ENCODE measurements at regions not wholly inside any gene's neighbourhood (a gene's known extent, or its start where the extent isn't known, plus 50 kb on each side); places are given as distances from the start of the nearest gene placed in this dataset.

- no peaks in the 10 kb centered on the region for H3K27me3 ChIP-seq (ENCODE audit: control insufficient read depth, insufficient read depth, low read length)
- BruUV-seq (replicated peaks): no TSS peak
- ATAC-seq (ENCODE audit: low read depth): no peak
- no peak overlapping the region for H2AK9ac ChIP-seq (replicated peaks; ENCODE audit: low read depth, low read length, poor library complexity)
- no peak overlapping the region for H3K4ac ChIP-seq (ENCODE audit: low read depth, low read length)
- no peaks in the 10 kb centered on the region for H3K4me1 ChIP-seq (ENCODE audit: control insufficient read depth, insufficient read depth, low read length)
- no peak overlapping the region for H3K27ac ChIP-seq (ENCODE audit: insufficient read depth, low read length)
- no peaks in the 10 kb centered on the region for H3K79me1 ChIP-seq (ENCODE audit: low read depth in 1 of 2, low read length in 2 of 2)
- H2BK120ac ChIP-seq (ENCODE audit: low read depth, low read length): no peak overlapping the region
- H4K20me1 ChIP-seq (ENCODE audit: insufficient read depth, low read length): no peaks in the 10 kb centered on the region
- H2AK5ac ChIP-seq (ENCODE audit: low read depth, low read length): no peak overlapping the region
- no peak overlapping the region for H3K23ac ChIP-seq (ENCODE audit: low read depth, low read length)
- no peaks in the 10 kb centered on the region for H3K9me1 ChIP-seq (ENCODE audit: insufficient read depth, low read length)
- H2AFZ ChIP-seq (replicated peaks; ENCODE audit: low read length, poor library complexity): no peak overlapping the region
- H2BK5ac ChIP-seq (ENCODE audit: low read depth, low read length, poor library complexity, severe bottlenecking): no peak overlapping the region
- no peaks in the 10 kb centered on the region for H3K36me3 ChIP-seq (ENCODE audit: control insufficient read depth, insufficient read depth, low read length)
- no peak overlapping the region for H4K8ac ChIP-seq (ENCODE audit: low read depth in 2 of 2, low read length in 2 of 2)
- H3K56ac ChIP-seq (ENCODE audit: extremely low read depth, insufficient read depth, low read length): no peak overlapping the region
- H4K5ac ChIP-seq (ENCODE audit: low read depth, low read length): no peak overlapping the region
- no peak overlapping the region for H3K14ac ChIP-seq (replicated peaks; ENCODE audit: low read depth, low read length)
- H3K18ac ChIP-seq (ENCODE audit: low read depth, low read length): no peak overlapping the region
- no peak overlapping the region for H3K4me3 ChIP-seq (ENCODE audit: insufficient read depth, low read depth, low read length)
- TF ChIP-seq ELK1 (IDR thresholded peaks at IDR 0.05; ENCODE audit: borderline replicate concordance, low read depth, low read length) (no peak), POLR2A (IDR thresholded peaks at IDR 0.05; ENCODE audit: low read depth, low read length) (no peak), RCOR1 (IDR thresholded peaks at IDR 0.05; ENCODE audit: insufficient replicate concordance, low read length) (no peak), MAFK (IDR thresholded peaks at IDR 0.05; ENCODE audit: low read depth, low read length) (no peak), RAD21 (IDR thresholded peaks at IDR 0.05; ENCODE audit: low read length) (no peak), BHLHE40 (IDR thresholded peaks at IDR 0.05; ENCODE audit: low read depth, low read length) (no peak), RFX5 (IDR thresholded peaks at IDR 0.05; ENCODE audit: low read depth, low read length) (no peak), SMC3 (IDR thresholded peaks at IDR 0.05; ENCODE audit: low read depth, low read length) (no peak), USF2 (IDR thresholded peaks at IDR 0.05; ENCODE audit: low read depth, low read length) (no peak), MXI1 (IDR thresholded peaks at IDR 0.05; ENCODE audit: borderline replicate concordance, low read depth, low read length) (no peak), MAZ (IDR thresholded peaks at IDR 0.05; ENCODE audit: borderline replicate concordance, low read depth, low read length) (no peak), CHD1 (IDR thresholded peaks at IDR 0.05; ENCODE audit: low read depth, low read length) (no peak), FOS (IDR thresholded peaks at IDR 0.05; ENCODE audit: low read depth, low read length) (no peak), CEBPB (IDR thresholded peaks at IDR 0.05; ENCODE audit: low read depth, low read length) (no peak), CTCF (conservative IDR thresholded peaks at IDR 0.05; ENCODE audit: low read depth, low read length) (no peak), NFE2L2 (IDR thresholded peaks at IDR 0.05; ENCODE audit: low read depth, low read length) (no peak)
- H3K9me3 ChIP-seq (ENCODE audit: control insufficient read depth, insufficient read depth, low read length): no peaks in the 10 kb centered on the region
- intact Hi-C loops (cut with micrococcal nuclease) (no loop called here), in situ Hi-C loops (cut with MboI; ENCODE audit: low sequenced_read_pairs) (no loop called here), dilution Hi-C loops (cut with HindIII; ENCODE audit: low sequenced_read_pairs, unreplicated experiment) (no loop called here)
- H2BK15ac ChIP-seq (ENCODE audit: low read depth, low read length): no peak overlapping the region
- WGBS, 2 experiments (ENCODE audit: extremely low coverage in 2 of 2, insufficient read length in 1 of 2): no CpG with 5 or more reads among the region's 1 CpG
- DNase-seq: no peak
- H3K9ac ChIP-seq (ENCODE audit: low read depth, low read length): no peak overlapping the region
- no peak overlapping the region for H2BK20ac ChIP-seq (ENCODE audit: low read depth, low read length)
- H4K91ac ChIP-seq (ENCODE audit: insufficient read depth, low read depth, low read length): no peak overlapping the region
- CTCF ChIA-PET: no interaction called here
- POLR2A ChIA-PET (ENCODE audit: unreplicated experiment): no interaction called here
- no peak overlapping the region for H3K4me2 ChIP-seq (ENCODE audit: low read depth, low read length)
Measured at GRCh38 chr7:50174948-50175347, 81.9 kb upstream of the ZPBP start.
